Lower lobe of right lung (tissue), 2 donors: ENCODE measurements at regions not wholly inside any gene's neighbourhood (a gene's known extent, or its start where the extent isn't known, plus 50 kb on each side); places are given as distances from the start of the nearest gene placed in this dataset.
"Not testable (repeated sequence)": the region's sequence is repeated elsewhere in the genome, so short reads cannot be mapped to it uniquely, and the experiment has no call there.

Experiments
- ATAC-seq, 2 donors: fragments of 200-7000 bp; cut with Tn5 transposase; one replicate each; pipeline ENCODE4 v1.9.1; 2020 to 2022; ENCODE audit warnings: mild to moderate bottlenecking in 2 of 2, moderate library complexity in 2 of 2
- DNase-seq: peaks from one replicate; pipeline ENCODE4 v3.0.0-alpha.2; 2020
- H3K27ac ChIP-seq: fragments of 200-600 bp; one replicate; pipeline ENCODE4 v1.8.0; 2022
- H3K27me3 ChIP-seq: fragments of 200-600 bp; one replicate; pipeline ENCODE4 v1.8.0; 2022; ENCODE audit warnings: low read depth
- H3K36me3 ChIP-seq: fragments of 200-600 bp; one replicate; pipeline ENCODE4 v1.8.0; 2022; ENCODE audit warnings: mild to moderate bottlenecking
- H3K4me1 ChIP-seq: fragments of 200-600 bp; one replicate; pipeline ENCODE4 v1.8.0; 2022
- H3K4me3 ChIP-seq: fragments of 200-600 bp; one replicate; pipeline ENCODE4 v1.8.0; 2022; ENCODE audit warnings: mild to moderate bottlenecking
- H3K9me3 ChIP-seq: fragments of 200-600 bp; one replicate; pipeline ENCODE4 v1.8.0; 2022
- intact Hi-C: fragments of 100-400 bp; cut with DNase I; formaldehyde crosslinking; loops from one replicate; pipeline ENCODE4 v1.11.0; 2022
- TF ChIP-seq, protein P1 (sequence below): fragments of 200-600 bp; IDR thresholded peaks from one replicate; pipeline ENCODE4 v1.8.0; 2022; ENCODE audit warnings: antibody characterized with exemption, mild to moderate bottlenecking
- donor health status: DM: no; HTN: yes; CAD: no; lungs with severe emphysema.

- Histone ChIP-seq H3K4me3 (no peak overlapping the region), H3K36me3 (no peaks in the 10 kb centered on the region), H3K9me3 (no peaks in the 10 kb centered on the region), H3K27ac (no peak overlapping the region), H3K27me3 (no peaks in the 10 kb centered on the region), H3K4me1 (no peaks in the 10 kb centered on the region)
- ATAC-seq = no peak
- TF ChIP-seq, protein P1, sequence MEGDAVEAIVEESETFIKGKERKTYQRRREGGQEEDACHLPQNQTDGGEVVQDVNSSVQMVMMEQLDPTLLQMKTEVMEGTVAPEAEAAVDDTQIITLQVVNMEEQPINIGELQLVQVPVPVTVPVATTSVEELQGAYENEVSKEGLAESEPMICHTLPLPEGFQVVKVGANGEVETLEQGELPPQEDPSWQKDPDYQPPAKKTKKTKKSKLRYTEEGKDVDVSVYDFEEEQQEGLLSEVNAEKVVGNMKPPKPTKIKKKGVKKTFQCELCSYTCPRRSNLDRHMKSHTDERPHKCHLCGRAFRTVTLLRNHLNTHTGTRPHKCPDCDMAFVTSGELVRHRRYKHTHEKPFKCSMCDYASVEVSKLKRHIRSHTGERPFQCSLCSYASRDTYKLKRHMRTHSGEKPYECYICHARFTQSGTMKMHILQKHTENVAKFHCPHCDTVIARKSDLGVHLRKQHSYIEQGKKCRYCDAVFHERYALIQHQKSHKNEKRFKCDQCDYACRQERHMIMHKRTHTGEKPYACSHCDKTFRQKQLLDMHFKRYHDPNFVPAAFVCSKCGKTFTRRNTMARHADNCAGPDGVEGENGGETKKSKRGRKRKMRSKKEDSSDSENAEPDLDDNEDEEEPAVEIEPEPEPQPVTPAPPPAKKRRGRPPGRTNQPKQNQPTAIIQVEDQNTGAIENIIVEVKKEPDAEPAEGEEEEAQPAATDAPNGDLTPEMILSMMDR = no peak
- intact Hi-C loops = no loop called here
- no peak for DNase-seq
These were observed 304.1 kb upstream of the USP24 start for GRCh38 chr1:55519276-55519675.

GRCh38 chr1:55517036-55517435 is 301.9 kb upstream of the USP24 start:
- DNase-seq (no peak), ATAC-seq (no peak)
- no peaks in the 10 kb centered on the region for H3K27me3 ChIP-seq
- H3K4me3 ChIP-seq = no peak overlapping the region
- no peak overlapping the region for H3K27ac ChIP-seq
- intact Hi-C loops = no loop called here
- H3K36me3 ChIP-seq = no peaks in the 10 kb centered on the region
- TF ChIP-seq, protein P1 = no peak
- H3K4me1 ChIP-seq = no peaks in the 10 kb centered on the region
- no peaks in the 10 kb centered on the region for H3K9me3 ChIP-seq

GRCh38 chr1:55514571-55514970 is 299.4 kb upstream of the USP24 start:
- H3K27me3 ChIP-seq, H3K27ac ChIP-seq, ATAC-seq, H3K4me3 ChIP-seq, H3K9me3 ChIP-seq, H3K4me1 ChIP-seq, H3K36me3 ChIP-seq, DNase-seq, intact Hi-C loops: not testable (repeated sequence)

- no peaks in the 10 kb centered on the region for H3K36me3 ChIP-seq
- H3K4me1 ChIP-seq = no peaks in the 10 kb centered on the region
- no peaks in the 10 kb centered on the region for H3K9me3 ChIP-seq
- H3K27me3 ChIP-seq = no peaks in the 10 kb centered on the region
- ATAC-seq (no peak), DNase-seq (no peak)
- TF ChIP-seq, protein P1 = no peak
- intact Hi-C loops = no loop called here
- H3K27ac ChIP-seq = no peak overlapping the region
- no peak overlapping the region for H3K4me3 ChIP-seq
These were observed 297.3 kb upstream of the USP24 start for GRCh38 chr1:55512466-55512865.

GRCh38 chr1:55507578-55507931 is 292.4 kb upstream of the USP24 start:
- H3K36me3 ChIP-seq = no peaks in the 10 kb centered on the region
- H3K27me3 ChIP-seq = no peaks in the 10 kb centered on the region
- H3K9me3 ChIP-seq = no peaks in the 10 kb centered on the region
- intact Hi-C loops = no loop called here
- TF ChIP-seq, protein P1 = no peak
- no peak for DNase-seq
- no peak overlapping the region for H3K4me3 ChIP-seq
- H3K4me1 ChIP-seq = no peaks in the 10 kb centered on the region
- H3K27ac ChIP-seq = no peak overlapping the region
- ATAC-seq = no peak

DNA sequence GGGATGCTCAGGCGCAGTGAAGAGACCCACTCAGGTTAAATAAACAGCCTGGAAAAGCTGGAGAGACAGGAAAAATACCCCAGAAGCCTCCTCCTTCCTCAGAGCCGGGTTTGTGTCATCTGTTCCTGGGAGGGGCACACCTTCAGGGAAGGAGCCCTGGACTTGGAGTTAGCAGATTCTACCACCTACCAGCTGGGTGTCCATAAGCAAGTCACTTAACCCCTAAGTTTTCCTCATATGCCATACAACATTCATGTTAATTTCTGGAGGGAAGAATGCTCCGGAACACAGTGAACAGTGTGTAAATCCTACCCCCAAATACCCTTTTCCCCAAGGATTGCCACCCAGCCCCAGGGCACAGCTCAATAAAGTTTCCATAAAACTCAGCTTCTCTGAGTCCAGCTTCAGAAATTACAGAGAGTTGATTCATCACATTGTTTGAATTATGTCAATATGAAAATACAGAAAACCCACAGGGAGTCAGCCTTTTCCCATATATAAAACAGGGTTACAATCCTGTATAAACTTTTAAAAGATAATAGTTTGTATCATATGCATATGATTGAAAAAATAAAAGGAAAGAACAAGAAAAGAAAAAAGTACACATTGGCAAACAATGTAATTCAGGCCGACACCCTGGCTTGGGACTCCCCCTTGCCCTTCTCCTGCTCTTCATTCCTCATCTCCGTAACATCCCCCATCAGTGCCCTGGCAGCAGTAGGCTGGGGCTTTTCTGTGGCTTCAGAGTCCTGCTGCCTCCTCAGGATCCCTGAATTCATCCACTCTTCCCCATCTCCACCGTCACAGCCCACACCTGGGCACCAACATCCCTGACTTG is 291.8 kb upstream of the USP24 start:
- Histone ChIP-seq H3K9me3 (no peaks in the 10 kb centered on the region), H3K27me3 (no peaks in the 10 kb centered on the region), H3K4me3 (no peak overlapping the region), H3K36me3 (no peaks in the 10 kb centered on the region), H3K4me1 (no peaks in the 10 kb centered on the region), H3K27ac (no peak overlapping the region)
- TF ChIP-seq, protein P1 = no peak
- intact Hi-C loops = no loop called here
- ATAC-seq (no peak), DNase-seq (no peak)
